Right cardiac atrium (tissue), 5 donors: ENCODE measurements at regions not wholly inside any gene's neighbourhood (a gene's known extent, or its start where the extent isn't known, plus 50 kb on each side); places are given as distances from the start of the nearest gene placed in this dataset.

Experiments used
- ATAC-seq, 2 donors: fragments of 200-7000 bp; cut with Tn5 transposase; one replicate each; pipeline versions ENCODE4 v1.8.0 to v1.9.1; 2020; ENCODE audit warnings: moderate library complexity in 2 of 2, mild to moderate bottlenecking in 1 of 2
- DNase-seq, 3 donors: peaks; one replicate each; pipeline ENCODE4 v3.0.0-alpha.2; 2020
- H3K27ac ChIP-seq: one replicate; pipeline ENCODE4 v1.5.1; 2013; ENCODE audit warnings: mild to moderate bottlenecking, low read length, control low read depth, moderate library complexity
- H3K27me3 ChIP-seq: one replicate; pipeline ENCODE4 v1.6.1; 2013; ENCODE audit not compliant: control insufficient read depth, insufficient read depth
- H3K4me1 ChIP-seq: one replicate; pipeline ENCODE4 v1.6.1; 2013; ENCODE audit warnings: low read length; ENCODE audit not compliant: control insufficient read depth, insufficient read depth
- H3K4me3 ChIP-seq: one replicate; pipeline ENCODE4 v1.5.1; 2013; ENCODE audit warnings: low read length, control low read depth
- H3K9me3 ChIP-seq: one replicate; pipeline ENCODE4 v1.6.1; 2013; ENCODE audit warnings: low read length; ENCODE audit not compliant: control insufficient read depth
- WGBS: extraction: QIAGEN DNeasy Blood & Tissue Kit; methylation state at CpG from one replicate; pipeline ENCODE4 v1.1.7; 2013; 5-methylcytosine and 5-hydroxymethylcytosine counted together
- intact Hi-C, 4 donors: fragments of 100-400 bp; cut with DNase I; formaldehyde crosslinking; loops; one replicate each; pipeline versions ENCODE4 v1.11.0 to v1.14.0; 2022 to 2023
- donor health status: healthy with polysubstance abuse.
- donor health status: DM: no; HTN: yes; CAD: no.
- donor health status: DM: no; HTN: no; CAD: no.
- donor health status: DM: no; HTN: yes; CAD: no; lungs with severe emphysema.
- donor health status: DM: yes; HTN: yes; CAD: no.

DNA sequence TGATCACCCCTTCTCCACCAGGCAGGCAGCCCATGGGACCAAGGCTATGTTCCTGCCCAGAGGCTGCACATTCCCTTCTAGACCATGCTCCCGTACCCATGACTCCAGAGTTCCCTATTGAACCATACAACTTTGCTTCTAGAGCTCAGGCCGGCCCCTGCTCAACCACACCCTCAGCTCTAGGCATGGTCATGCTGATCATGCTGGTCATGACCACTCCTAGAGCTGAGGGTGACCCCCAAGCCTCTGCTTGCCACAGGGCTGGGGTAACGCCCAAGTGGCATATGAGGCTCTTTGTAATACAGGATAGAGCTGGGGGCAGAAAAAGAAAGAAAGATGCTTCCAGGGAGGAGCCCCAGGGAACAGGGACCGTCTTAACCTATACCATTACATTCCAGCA lies 301.8 kb downstream of the SP3 start:
- ATAC-seq = no peak
- intact Hi-C loops = no loop called here
- Histone ChIP-seq H3K4me1 (no peaks in the 10 kb centered on the region), H3K9me3 (no peaks in the 10 kb centered on the region), H3K4me3 (no peak overlapping the region), H3K27ac (no peak overlapping the region), H3K27me3 (no peaks in the 10 kb centered on the region)
- WGBS = 84% methylated on average over 4 of the region's 4 CpGs
- no peak for DNase-seq

- DNase-seq = no peak
- WGBS = 80% methylated on average over 5 of the region's 5 CpGs
- Histone ChIP-seq H3K27me3 (no peaks in the 10 kb centered on the region), H3K27ac (no peak overlapping the region), H3K4me3 (no peak overlapping the region), H3K4me1 (no peaks in the 10 kb centered on the region), H3K9me3 (no peaks in the 10 kb centered on the region)
- ATAC-seq = no peak
- intact Hi-C loops = no loop called here
Measured at GRCh38 chr2:173663835-173664512, 301.2 kb downstream of the SP3 start.

DNA sequence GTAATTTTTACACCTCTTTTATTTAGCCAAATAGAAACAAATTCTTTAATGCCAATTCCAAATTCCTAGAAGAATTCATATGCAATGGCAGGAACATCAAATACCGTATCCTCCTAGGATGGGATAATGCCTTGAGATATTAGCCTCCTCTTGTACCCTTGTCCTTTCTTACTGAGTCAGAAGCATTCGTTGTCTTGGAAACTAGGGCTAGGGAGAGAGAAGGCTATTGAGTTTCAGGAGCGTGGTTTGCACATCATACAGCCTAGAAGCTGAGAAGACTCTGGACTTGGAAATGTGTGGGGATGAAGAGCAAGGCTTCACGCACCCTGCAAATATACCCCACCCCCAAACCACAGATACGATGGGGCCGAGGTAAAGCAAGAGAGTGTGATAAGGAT lies 300.7 kb downstream of the SP3 start:
- DNase-seq = no peak
- H3K4me3 ChIP-seq = no peak overlapping the region
- ATAC-seq = no peak
- intact Hi-C loops = no loop called here
- H3K27me3 ChIP-seq = no peaks in the 10 kb centered on the region
- H3K9me3 ChIP-seq = no peaks in the 10 kb centered on the region
- WGBS = 79% methylated on average over 6 of the region's 6 CpGs
- H3K27ac ChIP-seq = no peak overlapping the region
- H3K4me1 ChIP-seq = no peaks in the 10 kb centered on the region

GRCh38 chr2:173666171-173666888 lies 298.8 kb downstream of the SP3 start:
- Histone ChIP-seq H3K4me1 (no peaks in the 10 kb centered on the region), H3K27me3 (no peaks in the 10 kb centered on the region), H3K27ac (no peak overlapping the region), H3K9me3 (no peaks in the 10 kb centered on the region), H3K4me3 (no peak overlapping the region)
- no peak for DNase-seq
- ATAC-seq = no peak
- intact Hi-C loops = no loop called here
- 58% methylated on average over 8 of the region's 8 CpGs for WGBS

DNA sequence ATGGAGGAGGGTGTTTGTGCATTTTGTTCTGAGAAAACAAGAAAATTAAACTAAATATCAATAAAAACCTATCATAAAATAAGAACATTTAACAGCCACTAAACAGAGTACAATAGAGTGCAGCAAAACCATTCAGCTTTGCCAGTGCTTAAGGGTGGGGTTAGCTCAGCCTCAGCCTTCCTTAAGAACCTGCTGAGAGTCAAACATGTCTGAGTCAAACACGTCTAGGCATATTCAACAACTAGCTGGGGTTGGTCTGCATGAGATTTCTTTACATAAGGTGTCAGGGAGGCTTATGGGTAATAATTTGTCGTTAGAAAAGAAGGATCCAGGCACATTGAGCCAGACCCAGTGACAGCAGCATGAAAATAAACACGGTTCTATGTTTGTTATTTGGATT lies 298.2 kb downstream of the SP3 start:
- H3K9me3 ChIP-seq = no peaks in the 10 kb centered on the region
- H3K4me1 ChIP-seq = no peaks in the 10 kb centered on the region
- 65% methylated on average over 3 of the region's 3 CpGs for WGBS
- no peak for DNase-seq
- H3K27ac ChIP-seq = no peak overlapping the region
- H3K4me3 ChIP-seq = no peak overlapping the region
- ATAC-seq = no peak
- intact Hi-C loops = no loop called here
- H3K27me3 ChIP-seq = no peaks in the 10 kb centered on the region

DNA sequence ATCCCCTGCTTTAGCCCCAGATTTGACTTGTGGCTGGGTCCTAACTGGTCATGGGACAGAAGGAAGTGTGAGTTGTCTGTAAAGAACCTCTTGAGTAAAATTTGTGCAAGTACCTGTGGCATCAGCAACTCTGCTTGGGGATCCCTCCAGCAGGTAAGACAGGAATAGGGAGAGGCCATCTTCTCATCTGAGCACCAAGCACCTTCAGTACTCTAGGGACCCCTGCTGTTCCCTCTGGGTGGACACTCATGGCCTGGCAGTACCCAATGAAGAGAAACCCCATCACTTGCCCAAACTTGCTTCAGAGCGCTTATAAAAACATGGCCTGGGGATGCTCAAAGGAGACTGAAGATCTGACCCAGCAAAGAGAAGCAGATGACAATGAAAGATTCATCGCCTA lies 297.8 kb downstream of the SP3 start:
- ATAC-seq = no peak
- Histone ChIP-seq H3K9me3 (no peaks in the 10 kb centered on the region), H3K4me1 (no peaks in the 10 kb centered on the region), H3K27ac (no peak overlapping the region), H3K27me3 (no peaks in the 10 kb centered on the region), H3K4me3 (no peak overlapping the region)
- WGBS = 91% methylated on average over 2 of the region's 2 CpGs
- intact Hi-C loops = no loop called here
- no peak for DNase-seq

- ATAC-seq (no peak), DNase-seq (no peak)
- no peaks in the 10 kb centered on the region for H3K4me1 ChIP-seq
- intact Hi-C loops = no loop called here
- no peak overlapping the region for H3K27ac ChIP-seq
- H3K9me3 ChIP-seq = no peaks in the 10 kb centered on the region
- no peak overlapping the region for H3K4me3 ChIP-seq
- no peaks in the 10 kb centered on the region for H3K27me3 ChIP-seq
- 97% methylated on average over 1 of the region's 1 CpG for WGBS
Measured at GRCh38 chr2:173669271-173669853, 295.8 kb downstream of the SP3 start.

GRCh38 chr2:173669888-173670287 lies 295.3 kb downstream of the SP3 start:
- Histone ChIP-seq H3K4me3 (no peak overlapping the region), H3K9me3 (no peaks in the 10 kb centered on the region), H3K4me1 (no peaks in the 10 kb centered on the region), H3K27ac (no peak overlapping the region), H3K27me3 (no peaks in the 10 kb centered on the region)
- intact Hi-C loops = no loop called here
- DNase-seq = no peak
- no peak for ATAC-seq

- intact Hi-C loops = no loop called here
- Histone ChIP-seq H3K4me1 (no peaks in the 10 kb centered on the region), H3K9me3 (no peaks in the 10 kb centered on the region), H3K4me3 (no peak overlapping the region), H3K27me3 (no peaks in the 10 kb centered on the region), H3K27ac (no peak overlapping the region)
- ATAC-seq = no peak
- WGBS = 94% methylated on average over 3 of the region's 3 CpGs
- DNase-seq = no peak
Measured at GRCh38 chr2:173672573-173673340, 292.4 kb downstream of the SP3 start.

GRCh38 chr2:173673640-173674039 lies 291.5 kb downstream of the SP3 start:
- Histone ChIP-seq H3K4me3 (no peak overlapping the region), H3K27me3 (no peaks in the 10 kb centered on the region), H3K4me1 (no peaks in the 10 kb centered on the region), H3K27ac (no peak overlapping the region), H3K9me3 (no peaks in the 10 kb centered on the region)
- intact Hi-C loops = no loop called here
- ATAC-seq (no peak), DNase-seq (no peak)
- 74% methylated on average over 1 of the region's 1 CpG for WGBS

DNA sequence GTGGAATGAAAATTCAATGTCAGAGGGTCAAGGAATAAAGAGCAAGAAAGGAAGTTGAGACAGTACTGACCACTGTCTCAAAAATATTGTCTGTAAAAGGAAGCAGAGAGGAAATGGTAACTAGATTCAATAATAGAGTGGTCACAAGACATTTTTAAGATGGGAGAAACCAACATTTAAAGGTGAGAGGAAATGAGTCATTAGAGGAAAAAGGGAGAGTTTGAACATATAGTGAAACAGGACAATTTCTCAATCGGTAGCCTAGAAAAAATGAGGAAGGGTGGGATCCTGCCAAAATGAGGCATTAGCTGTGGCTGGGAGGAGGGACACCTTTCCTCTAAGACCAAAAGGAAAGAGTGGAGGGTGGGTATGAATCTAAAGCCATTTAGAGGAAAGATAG lies 288.5 kb downstream of the SP3 start:
- 47% methylated on average over 1 of the region's 1 CpG for WGBS
- DNase-seq (no peak), ATAC-seq (no peak)
- Histone ChIP-seq H3K4me1 (no peaks in the 10 kb centered on the region), H3K27me3 (no peaks in the 10 kb centered on the region), H3K9me3 (peaks cover 2% of the 10 kb centered on the region), H3K27ac (no peak overlapping the region), H3K4me3 (no peak overlapping the region)
- intact Hi-C loops = no loop called here
